GM18502 (cell line): ENCODE measurements at regions not wholly inside any gene's neighbourhood (a gene's known extent, or its start where the extent isn't known, plus 50 kb on each side); places are given as distances from the start of the nearest gene placed in this dataset.
"Not testable (repeated sequence)": the region's sequence is repeated elsewhere in the genome, so short reads cannot be mapped to it uniquely, and the experiment has no call there.

Experiments used
- ATAC-seq: cut with Tn5 transposase; IDR thresholded peaks from one replicate; pipeline ENCODE4 v1.9.1; 2021; ENCODE audit warnings: mild to moderate bottlenecking; ENCODE audit not compliant: unreplicated experiment, poor library complexity

- ATAC-seq, result no peak
Measured at GRCh38 chr18:41099451-41099850, 855.6 kb upstream of the PIK3C3 start.

DNA sequence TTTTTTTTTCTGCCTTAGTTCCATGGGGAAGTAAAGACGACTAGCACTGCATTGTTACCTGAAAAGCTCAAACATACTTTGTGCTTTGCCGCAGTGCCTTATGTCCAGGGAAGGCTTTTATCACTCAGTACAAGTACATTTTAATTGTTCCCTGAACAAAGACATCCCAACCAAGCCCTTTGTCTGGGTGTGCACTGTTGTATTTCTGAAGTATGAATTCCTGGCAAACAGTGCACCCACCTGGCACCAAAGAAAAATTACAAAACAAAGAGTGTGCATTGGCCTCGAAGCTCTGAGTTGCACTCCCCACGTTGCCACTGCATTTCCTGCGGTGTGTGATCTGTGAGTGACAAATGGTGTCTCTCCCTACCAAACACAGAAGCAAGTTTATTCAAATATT lies 858.5 kb upstream of the PIK3C3 start:
- ATAC-seq, result no peak

DNA sequence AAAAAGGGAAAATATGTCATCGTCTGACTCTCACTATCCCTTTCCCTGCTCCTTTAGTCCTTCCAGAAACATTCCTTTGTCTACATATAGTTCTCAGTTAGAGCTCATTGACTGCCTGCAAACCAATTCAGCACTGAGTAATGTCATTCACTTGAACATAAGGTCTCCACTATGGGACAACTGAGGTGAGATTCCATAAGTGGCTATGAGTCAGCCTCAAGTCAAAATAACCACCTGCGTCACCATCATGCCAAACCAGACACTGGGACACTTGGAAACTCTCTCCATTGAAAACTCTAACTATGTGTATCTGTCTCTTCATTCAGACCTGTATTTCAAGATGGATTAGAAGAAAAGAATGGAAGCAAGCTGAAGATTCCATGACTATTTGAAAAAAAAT lies 878.0 kb upstream of the PIK3C3 start:
- ATAC-seq, result no peak

- no peak for ATAC-seq
Measured at GRCh38 chr18:41075212-41075611, 879.8 kb upstream of the PIK3C3 start.

GRCh38 chr18:41073372-41073954 lies 881.6 kb upstream of the PIK3C3 start:
- ATAC-seq, result no peak

GRCh38 chr18:41072946-41073345 lies 882.1 kb upstream of the PIK3C3 start:
- ATAC-seq, result no peak

- ATAC-seq, result no peak
Measured at GRCh38 chr18:41071826-41072225, 883.2 kb upstream of the PIK3C3 start.

DNA sequence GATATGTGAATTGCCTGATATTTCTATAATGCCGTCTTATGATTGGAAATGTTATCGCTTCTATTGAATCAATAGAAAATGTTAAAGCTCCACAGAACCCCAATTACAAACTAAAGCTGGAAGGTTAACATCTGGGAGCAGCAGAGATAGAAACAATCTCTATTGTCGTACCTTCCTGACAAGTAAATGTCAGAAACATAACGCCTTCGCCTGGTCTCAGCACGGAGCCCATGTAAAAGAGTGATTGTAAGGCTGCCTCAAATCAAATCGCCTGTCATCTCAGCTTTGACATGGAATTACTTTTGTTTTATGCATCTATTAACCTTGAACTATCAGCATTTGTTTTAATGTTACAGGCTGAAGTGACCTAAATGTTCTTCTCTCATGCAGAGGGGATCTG lies 885.9 kb upstream of the PIK3C3 start:
- no peak for ATAC-seq

- no peak for ATAC-seq
Measured at GRCh38 chr18:41064916-41065315, 890.1 kb upstream of the PIK3C3 start.

DNA sequence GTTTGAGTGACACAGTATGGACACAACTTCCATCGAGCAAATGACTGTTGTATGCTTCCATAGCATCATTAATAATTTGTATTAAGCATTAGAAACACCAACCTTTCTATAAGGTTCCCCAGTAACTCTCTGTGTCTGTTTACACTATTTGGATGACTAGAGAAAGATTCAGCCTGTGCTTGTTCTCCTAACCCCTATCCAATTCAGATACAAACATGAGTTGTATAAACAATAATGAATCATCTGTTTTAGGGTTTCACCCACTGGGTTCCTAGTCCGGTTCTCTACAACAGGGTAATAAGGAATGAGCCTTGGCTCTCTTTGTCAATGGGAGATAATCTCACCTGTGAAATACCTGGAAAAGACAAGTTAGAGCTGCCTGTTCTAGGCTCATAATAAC lies 894.1 kb upstream of the PIK3C3 start:
- ATAC-seq, result no peak

- ATAC-seq, result no peak
Measured at GRCh38 chr18:41059126-41059415, 896.0 kb upstream of the PIK3C3 start.

DNA sequence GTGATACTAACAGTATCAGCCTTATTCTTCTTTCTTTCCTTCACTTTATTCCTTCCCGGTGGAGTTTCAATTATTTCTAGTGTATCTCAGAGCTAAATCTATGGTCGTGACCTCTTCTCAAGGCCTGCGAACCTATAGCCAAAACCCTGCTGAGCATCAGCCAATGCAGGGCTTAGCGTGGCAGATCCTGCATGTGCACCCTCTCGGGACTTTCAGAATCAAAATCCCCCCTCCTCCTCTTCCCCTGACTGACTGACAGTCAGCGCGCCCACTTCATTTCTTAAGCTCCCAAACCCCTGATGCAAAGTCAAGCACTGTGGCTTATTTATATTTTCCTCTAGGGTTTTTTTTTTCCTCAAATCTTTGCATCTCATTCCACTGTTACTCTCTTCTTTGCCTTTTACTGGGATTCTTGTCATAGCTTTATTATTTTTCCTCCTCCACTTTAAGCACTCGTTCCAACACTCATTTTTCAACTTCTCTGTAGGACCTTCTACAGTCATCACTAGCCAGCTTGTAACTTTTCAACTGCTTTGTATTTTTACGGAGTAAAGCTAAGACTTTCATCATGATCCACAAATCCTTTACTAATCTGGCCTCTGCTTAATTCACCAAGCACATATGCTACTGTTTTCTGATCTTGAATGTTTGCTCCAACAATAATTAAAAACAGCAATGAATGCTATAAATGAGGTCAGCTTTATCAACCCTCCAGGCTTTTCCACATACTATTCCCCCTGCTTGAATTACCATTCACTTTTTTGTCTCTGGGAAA lies 896.5 kb upstream of the PIK3C3 start:
- no peak for ATAC-seq

DNA sequence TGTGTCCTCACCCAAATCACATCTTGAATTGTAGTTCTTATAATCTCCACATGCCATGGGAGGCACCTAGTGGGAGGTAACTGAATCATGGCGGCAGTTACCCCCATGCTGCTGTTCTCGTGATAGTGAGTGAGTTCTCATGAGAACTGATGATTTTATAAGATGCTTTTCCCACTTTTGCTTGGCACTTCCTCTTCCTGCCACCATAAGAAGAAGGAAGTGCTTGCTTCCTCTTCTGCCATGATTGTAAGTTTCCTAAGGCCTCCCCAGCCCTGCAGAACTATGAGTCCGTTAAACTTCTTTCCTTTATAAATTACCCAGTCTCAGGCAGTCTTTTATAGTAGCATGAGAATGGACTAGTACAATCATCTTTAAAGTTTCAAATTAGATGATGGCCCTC lies 902.4 kb upstream of the PIK3C3 start:
- ATAC-seq, result no peak

- ATAC-seq, result not testable (repeated sequence)
Measured at GRCh38 chr18:41046250-41046649, 908.8 kb upstream of the PIK3C3 start.

- ATAC-seq, result no peak
Measured at GRCh38 chr18:41043876-41044275, 911.2 kb upstream of the PIK3C3 start.

DNA sequence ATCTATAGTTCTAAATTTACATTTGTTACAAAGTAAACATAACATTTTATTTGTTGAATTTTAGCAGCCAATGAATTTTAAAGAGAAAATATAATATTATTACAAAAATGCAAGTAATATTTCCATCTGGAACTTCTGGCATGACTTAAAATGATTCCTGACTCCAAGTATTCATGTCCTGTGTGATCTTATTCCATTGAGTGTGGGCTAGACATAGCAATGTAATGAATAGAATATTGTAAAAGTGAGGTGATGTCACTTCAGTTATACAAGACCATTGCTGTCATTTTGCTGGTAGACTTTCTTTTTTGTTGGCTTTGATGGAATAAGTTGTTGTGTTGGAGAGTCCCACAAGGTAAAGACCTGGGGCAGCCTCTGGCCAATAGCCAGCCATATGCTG lies 912.2 kb upstream of the PIK3C3 start:
- ATAC-seq, result no peak

GRCh38 chr18:41038071-41038470 lies 917.0 kb upstream of the PIK3C3 start:
- ATAC-seq, result no peak

DNA sequence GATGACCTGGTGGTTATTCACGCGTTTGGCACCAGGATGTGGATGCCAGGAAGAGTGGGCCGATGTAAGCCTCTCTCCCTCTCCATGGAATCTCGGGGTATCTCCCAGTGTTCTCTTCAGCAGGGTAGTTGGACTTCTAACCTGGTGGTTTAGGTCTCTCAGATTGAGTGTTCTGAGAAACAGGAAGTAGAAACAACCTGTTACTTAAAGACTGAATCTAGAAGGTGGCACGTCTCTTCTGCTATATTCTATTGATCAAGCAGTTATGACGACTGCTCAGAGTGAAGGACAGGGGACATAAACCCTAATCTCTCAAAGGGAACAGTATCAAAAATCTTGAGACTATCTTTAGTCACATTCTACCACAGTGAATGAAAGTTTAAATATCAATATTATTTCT lies 918.7 kb upstream of the PIK3C3 start:
- no peak for ATAC-seq

DNA sequence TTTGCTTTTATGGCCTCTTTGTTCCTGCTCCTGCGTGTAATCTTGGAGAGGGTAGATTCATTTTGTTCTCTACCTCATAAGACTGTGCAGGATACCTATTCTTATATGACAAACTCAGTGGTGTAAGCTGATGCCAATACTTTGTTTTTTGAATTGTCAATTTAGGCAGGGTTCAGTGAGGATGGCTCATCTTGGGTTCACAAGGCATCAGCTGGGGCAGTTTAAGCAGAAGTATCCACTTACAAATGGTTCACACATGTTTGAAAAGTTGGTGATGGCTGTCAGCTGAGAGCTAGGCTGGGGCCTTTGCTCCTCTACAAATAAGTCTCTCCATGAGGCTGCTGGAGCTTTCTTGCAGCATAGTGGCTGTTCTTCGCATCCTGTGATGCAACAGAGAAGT lies 920.6 kb upstream of the PIK3C3 start:
- no peak for ATAC-seq

DNA sequence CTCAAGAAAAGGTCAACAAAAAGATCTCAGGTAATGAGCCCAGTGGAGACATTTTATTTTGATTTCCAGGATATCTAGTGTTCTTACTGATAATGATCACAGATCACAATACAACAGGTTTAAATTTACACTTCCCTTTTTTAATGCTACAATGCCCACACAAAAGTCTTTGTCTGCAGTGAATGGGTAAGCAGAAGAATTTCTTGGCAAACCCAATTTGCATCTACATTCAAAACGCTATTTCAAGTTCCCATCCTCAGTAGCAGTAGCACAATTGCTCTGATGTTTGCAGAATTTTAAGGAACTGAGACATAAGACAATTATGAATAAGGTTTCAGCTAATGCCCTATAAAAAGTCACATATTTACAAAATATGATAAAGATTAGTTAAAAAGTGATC lies 929.4 kb upstream of the PIK3C3 start:
- ATAC-seq, result peak; percentile 55

GRCh38 chr18:41024792-41025191 lies 930.2 kb upstream of the PIK3C3 start:
- ATAC-seq, result no peak

DNA sequence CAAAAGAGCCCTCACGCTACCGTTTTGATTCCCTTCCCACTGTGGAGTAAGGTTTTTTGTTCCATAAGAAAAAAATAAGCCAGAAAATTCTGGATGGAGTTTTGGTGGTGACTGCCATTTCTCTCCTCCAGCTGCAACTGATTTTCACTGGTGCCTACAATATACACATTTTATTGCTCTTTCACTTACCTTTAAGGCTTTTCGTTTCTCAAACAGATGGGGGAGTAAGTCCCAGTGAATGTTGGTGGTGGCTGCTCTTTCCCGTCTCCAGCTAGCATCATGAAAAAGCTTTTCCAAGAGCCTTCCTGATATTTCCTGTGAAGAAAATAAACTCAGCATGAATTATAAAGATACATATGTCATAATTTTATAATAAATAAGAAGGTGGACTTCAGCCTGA lies 932.5 kb upstream of the PIK3C3 start:
- ATAC-seq, result no peak
